ENCODE measurements at regions not wholly inside any gene's neighbourhood (a gene's known extent, or its start where the extent isn't known, plus 50 kb on each side); places are given as distances from the start of the nearest gene placed in this dataset.

- Histone ChIP-seq H3K27ac (no peak overlapping the region), H3K4me1 (no peaks in the 10 kb centered on the region), H3K9me3 (no peaks in the 10 kb centered on the region), H3K4me3 (no peak overlapping the region), H3K27me3 (replicated peaks in 1 of 7) (no peaks in the 10 kb centered on the region), H3K36me3 (no peaks in the 10 kb centered on the region)
- no peak for DNase-seq
- 89 to 100% (median 97%) methylated on average over 2 of the region's 2 CpGs for WGBS, 5 donors
- intact Hi-C loops (cut with DNase I; ENCODE audit: low total_unique reads) = no loop called here
- TF ChIP-seq POLR2AphosphoS5 (IDR thresholded peaks at IDR 0.05) (no peak), POLR2A (IDR thresholded peaks at IDR 0.05) (no peak)
- TF ChIP-seq, protein P1, sequence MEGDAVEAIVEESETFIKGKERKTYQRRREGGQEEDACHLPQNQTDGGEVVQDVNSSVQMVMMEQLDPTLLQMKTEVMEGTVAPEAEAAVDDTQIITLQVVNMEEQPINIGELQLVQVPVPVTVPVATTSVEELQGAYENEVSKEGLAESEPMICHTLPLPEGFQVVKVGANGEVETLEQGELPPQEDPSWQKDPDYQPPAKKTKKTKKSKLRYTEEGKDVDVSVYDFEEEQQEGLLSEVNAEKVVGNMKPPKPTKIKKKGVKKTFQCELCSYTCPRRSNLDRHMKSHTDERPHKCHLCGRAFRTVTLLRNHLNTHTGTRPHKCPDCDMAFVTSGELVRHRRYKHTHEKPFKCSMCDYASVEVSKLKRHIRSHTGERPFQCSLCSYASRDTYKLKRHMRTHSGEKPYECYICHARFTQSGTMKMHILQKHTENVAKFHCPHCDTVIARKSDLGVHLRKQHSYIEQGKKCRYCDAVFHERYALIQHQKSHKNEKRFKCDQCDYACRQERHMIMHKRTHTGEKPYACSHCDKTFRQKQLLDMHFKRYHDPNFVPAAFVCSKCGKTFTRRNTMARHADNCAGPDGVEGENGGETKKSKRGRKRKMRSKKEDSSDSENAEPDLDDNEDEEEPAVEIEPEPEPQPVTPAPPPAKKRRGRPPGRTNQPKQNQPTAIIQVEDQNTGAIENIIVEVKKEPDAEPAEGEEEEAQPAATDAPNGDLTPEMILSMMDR (IDR thresholded peaks at IDR 0.05 in 8 of 11, conservative IDR thresholded peaks at IDR 0.05 in 3 of 11) = no peak
Observed at GRCh38 chr1:57748719-57749118, 324.9 kb upstream of the DAB1 start.

DNA sequence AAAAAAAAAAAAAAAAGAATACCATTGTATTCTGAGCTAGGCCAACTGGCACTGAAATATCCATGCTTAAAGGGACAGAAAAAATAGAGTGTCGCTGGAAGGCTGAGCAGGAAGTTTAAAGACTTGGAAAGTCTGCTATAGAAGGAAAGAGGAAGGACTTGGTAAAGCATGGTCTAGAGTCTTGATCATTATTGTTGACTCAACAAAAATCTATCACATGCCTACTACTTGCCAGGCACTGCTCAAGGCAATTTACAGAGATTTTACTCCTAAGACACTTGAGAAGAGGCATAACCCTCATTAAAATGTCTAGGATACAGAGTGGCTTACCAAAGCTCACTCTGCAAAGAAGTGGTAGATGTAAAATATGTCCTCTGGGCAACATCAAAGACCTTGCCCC, 324.0 kb upstream of the DAB1 start:
- Histone ChIP-seq H3K27me3 (replicated peaks in 1 of 7) (no peaks in the 10 kb centered on the region), H3K4me3 (no peak overlapping the region), H3K36me3 (no peaks in the 10 kb centered on the region), H3K9me3 (no peaks in the 10 kb centered on the region), H3K4me1 (no peaks in the 10 kb centered on the region), H3K27ac (no peak overlapping the region)
- TF ChIP-seq POLR2AphosphoS5 (IDR thresholded peaks at IDR 0.05) = no peak
- TF ChIP-seq, protein P1 (IDR thresholded peaks at IDR 0.05 in 8 of 11, conservative IDR thresholded peaks at IDR 0.05 in 3 of 11) = no peak
- TF ChIP-seq POLR2A (IDR thresholded peaks at IDR 0.05) = no peak
- DNase-seq = no peak
- intact Hi-C loops (cut with DNase I; ENCODE audit: low total_unique reads) = no loop called here
- WGBS, 5 donors = 68 to 91% (median 79%) methylated on average over 1 of the region's 1 CpG

DNA sequence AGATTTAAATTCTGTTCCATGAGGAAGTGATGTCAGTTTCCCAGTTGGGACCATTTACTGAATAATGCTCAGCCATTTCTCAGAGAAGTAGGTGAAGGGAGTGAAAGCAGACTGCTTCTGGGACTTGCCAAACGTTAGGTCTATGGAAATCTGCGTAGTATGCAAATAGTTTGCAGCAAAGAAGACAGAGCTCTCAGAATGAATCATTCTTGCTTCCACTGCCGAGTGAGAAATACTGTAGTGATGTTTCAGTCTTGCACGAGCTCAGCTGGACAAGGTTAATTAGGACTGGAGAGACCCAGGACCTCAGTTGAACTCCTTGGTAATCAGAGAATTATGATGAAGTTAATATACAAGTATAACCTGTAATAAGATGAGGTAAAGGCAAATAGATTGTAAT, 317.7 kb upstream of the DAB1 start:
- WGBS, 5 donors = 72 to 78% (median 74%) methylated on average over 4 of the region's 4 CpGs
- Histone ChIP-seq H3K4me3 (no peak overlapping the region), H3K9me3 (no peaks in the 10 kb centered on the region), H3K36me3 (no peaks in the 10 kb centered on the region), H3K27me3 (replicated peaks in 1 of 7) (no peaks in the 10 kb centered on the region), H3K27ac (no peak overlapping the region), H3K4me1 (no peaks in the 10 kb centered on the region)
- TF ChIP-seq POLR2A (IDR thresholded peaks at IDR 0.05) (no peak), POLR2AphosphoS5 (IDR thresholded peaks at IDR 0.05) (no peak)
- TF ChIP-seq, protein P1 (IDR thresholded peaks at IDR 0.05 in 8 of 11, conservative IDR thresholded peaks at IDR 0.05 in 3 of 11) = no peak
- intact Hi-C loops (cut with DNase I; ENCODE audit: low total_unique reads) = no loop called here
- DNase-seq = no peak

GRCh38 chr1:57736940-57737339, 313.1 kb upstream of the DAB1 start:
- intact Hi-C loops (cut with DNase I; ENCODE audit: low total_unique reads) = no loop called here
- no peaks in the 10 kb centered on the region for H3K36me3 ChIP-seq
- DNase-seq = no peak
- no peak overlapping the region for H3K27ac ChIP-seq
- TF ChIP-seq POLR2AphosphoS5 (IDR thresholded peaks at IDR 0.05) = no peak
- TF ChIP-seq, protein P1 (IDR thresholded peaks at IDR 0.05 in 8 of 11, conservative IDR thresholded peaks at IDR 0.05 in 3 of 11) = no peak
- TF ChIP-seq POLR2A (IDR thresholded peaks at IDR 0.05) = no peak
- H3K9me3 ChIP-seq = no peaks in the 10 kb centered on the region
- H3K4me3 ChIP-seq = no peak overlapping the region
- no peaks in the 10 kb centered on the region for H3K4me1 ChIP-seq
- WGBS, 5 donors = 46 to 53% (median 48%) methylated on average over 6 of the region's 6 CpGs
- no peaks in the 10 kb centered on the region for H3K27me3 ChIP-seq (replicated peaks in 1 of 7)

All from spleen (tissue), 11 donors.